ENCODE measurements at regions not wholly inside any gene's neighbourhood (a gene's known extent, or its start where the extent isn't known, plus 50 kb on each side); places are given as distances from the start of the nearest gene placed in this dataset.
"Not testable (repeated sequence)": the region's sequence is repeated elsewhere in the genome, so short reads cannot be mapped to it uniquely, and the experiment has no call there.

- ATAC-seq, result not testable (repeated sequence)
Observed at GRCh38 chr5:71343994-71344393, 111.5 kb upstream of the BDP1 start.

GRCh38 chr5:71372601-71373000 lies 82.8 kb upstream of the BDP1 start:
- H3K9me3 ChIP-seq; intact Hi-C loops (cut with DNase I); ATAC-seq; DNase-seq; H3K27me3 ChIP-seq; H3K36me3 ChIP-seq; H3K4me3 ChIP-seq; H3K4me1 ChIP-seq; H3K27ac ChIP-seq: not testable (repeated sequence)
- WGBS, 2 donors, result 70 to 73% methylated on average over 5 to 6 of the region's 6 CpGs

More at GRCh38 chr5:71343994-71344393, 111.5 kb upstream of the BDP1 start:
- H3K27ac ChIP-seq; DNase-seq; intact Hi-C loops (cut with DNase I); H3K4me3 ChIP-seq; H3K36me3 ChIP-seq; H3K9me3 ChIP-seq; H3K4me1 ChIP-seq; H3K27me3 ChIP-seq: not testable (repeated sequence)
- no CpG with 5 or more reads among the region's 4 CpGs for WGBS, 2 donors

- DNase-seq; H3K9me3 ChIP-seq; ATAC-seq; H3K36me3 ChIP-seq; H3K4me1 ChIP-seq; intact Hi-C loops (cut with DNase I); H3K4me3 ChIP-seq; H3K27ac ChIP-seq; H3K27me3 ChIP-seq: not testable (repeated sequence)
- 43 to 50% methylated on average over 8 of the region's 9 CpGs for WGBS, 2 donors
Observed at GRCh38 chr5:71373054-71373734, 82.3 kb upstream of the BDP1 start.

- H3K27me3 ChIP-seq; H3K36me3 ChIP-seq; H3K27ac ChIP-seq; H3K4me3 ChIP-seq; ATAC-seq; H3K9me3 ChIP-seq; H3K4me1 ChIP-seq; intact Hi-C loops (cut with DNase I); DNase-seq: not testable (repeated sequence)
- 82% methylated on average over 3 of the region's 3 CpGs for WGBS, 2 donors
Observed at GRCh38 chr5:71384204-71384603, 71.2 kb upstream of the BDP1 start.

GRCh38 chr5:71384706-71385105 lies 70.7 kb upstream of the BDP1 start:
- Histone ChIP-seq H3K4me3 (no peak overlapping the region), H3K4me1 (no peaks in the 10 kb centered on the region), H3K36me3 (no peaks in the 10 kb centered on the region), H3K9me3 (no peaks in the 10 kb centered on the region), H3K27ac (no peak overlapping the region), H3K27me3 (no peaks in the 10 kb centered on the region)
- TF ChIP-seq CTCF (IDR thresholded peaks at IDR 0.05), result no peak
- DNase-seq, result no peak
- WGBS, 2 donors, result 14 to 17% methylated on average over 1 of the region's 1 CpG
- no peak for ATAC-seq
- intact Hi-C loops (cut with DNase I), result no loop called here

- intact Hi-C loops (cut with DNase I); DNase-seq; H3K36me3 ChIP-seq; ATAC-seq; H3K27me3 ChIP-seq; H3K4me3 ChIP-seq; H3K27ac ChIP-seq; H3K4me1 ChIP-seq; H3K9me3 ChIP-seq: not testable (repeated sequence)
- 25 to 31% methylated on average over 9 of the region's 9 CpGs for WGBS, 2 donors
Observed at GRCh38 chr5:71385208-71385607, 70.2 kb upstream of the BDP1 start.

GRCh38 chr5:71388184-71388583 lies 67.3 kb upstream of the BDP1 start:
- H3K27ac ChIP-seq; H3K4me3 ChIP-seq; H3K4me1 ChIP-seq; H3K36me3 ChIP-seq; intact Hi-C loops (cut with DNase I); H3K9me3 ChIP-seq; H3K27me3 ChIP-seq: not testable (repeated sequence)
- WGBS, 2 donors, result 24 to 31% methylated on average over 4 of the region's 4 CpGs
- ATAC-seq (peak in 1 of 8 donors; percentile 53), DNase-seq (peak in 1 of 2 donors; percentile 6)

- intact Hi-C loops (cut with DNase I); H3K9me3 ChIP-seq; H3K27ac ChIP-seq; DNase-seq; ATAC-seq; H3K4me3 ChIP-seq; H3K27me3 ChIP-seq; H3K4me1 ChIP-seq; H3K36me3 ChIP-seq: not testable (repeated sequence)
- 74 to 76% methylated on average over 5 of the region's 8 CpGs for WGBS, 2 donors
Observed at GRCh38 chr5:71398400-71398799, 57.1 kb upstream of the BDP1 start.

- DNase-seq, ATAC-seq: not testable (repeated sequence)
- WGBS, 2 donors, result 88 to 91% methylated on average over 3 of the region's 3 CpGs
Observed at GRCh38 chr5:71398859-71399258, 56.6 kb upstream of the BDP1 start.

GRCh38 chr5:71399443-71399842 lies 56.0 kb upstream of the BDP1 start:
- H3K27me3 ChIP-seq; DNase-seq; H3K36me3 ChIP-seq; intact Hi-C loops (cut with DNase I); H3K4me1 ChIP-seq; H3K9me3 ChIP-seq; H3K27ac ChIP-seq; ATAC-seq; H3K4me3 ChIP-seq: not testable (repeated sequence)
- 47 to 65% methylated on average over 3 of the region's 3 CpGs for WGBS, 2 donors

More at GRCh38 chr5:71398859-71399258, 56.6 kb upstream of the BDP1 start:
- intact Hi-C loops (cut with DNase I); H3K9me3 ChIP-seq; H3K27ac ChIP-seq; H3K36me3 ChIP-seq; H3K4me1 ChIP-seq; H3K27me3 ChIP-seq; H3K4me3 ChIP-seq: not testable (repeated sequence)

GRCh38 chr5:71400626-71401025 lies 54.8 kb upstream of the BDP1 start:
- H3K27me3 ChIP-seq; H3K4me1 ChIP-seq; intact Hi-C loops (cut with DNase I); H3K36me3 ChIP-seq; H3K4me3 ChIP-seq; H3K27ac ChIP-seq; H3K9me3 ChIP-seq; DNase-seq; ATAC-seq: not testable (repeated sequence)
- WGBS, 2 donors, result 79 to 87% methylated on average over 4 of the region's 4 CpGs
